Activated naive CD4-positive, alpha-beta T cell treated with anti-CD3 and anti-CD28 coated beads, Interleukin-2, amount 10 ng/mL, durations not matched to agents 7 days and 5 days (primary cell): ENCODE measurements at regions not wholly inside any gene's neighbourhood (a gene's known extent, or its start where the extent isn't known, plus 50 kb on each side); places are given as distances from the start of the nearest gene placed in this dataset.

Source experiments
- CTCF ChIA-PET: fragments of 350-600 bp; sonication (Branson Sonifier 250); formaldehyde crosslinking; loops from one replicate; lab custom pipeline; 2021; ENCODE audit warnings: antibody characterized with exemption; lab: Charles Lee
- DNase-seq: peaks from one replicate; pipeline ENCODE4 v3.0.0-alpha.2; 2020
- H3K27ac Mint-ChIP-seq: one replicate; pipeline ENCODE4 v1.8.0; 2021; ENCODE audit warnings: mild to moderate bottlenecking, moderate library complexity, mixed read lengths
- H3K27me3 Mint-ChIP-seq: one replicate; pipeline ENCODE4 v1.8.0; 2021; ENCODE audit warnings: mild to moderate bottlenecking, mixed read lengths
- H3K36me3 Mint-ChIP-seq: one replicate; pipeline ENCODE4 v1.8.0; 2021; ENCODE audit warnings: mixed read lengths
- H3K4me1 Mint-ChIP-seq: one replicate; pipeline ENCODE4 v1.8.0; 2021; ENCODE audit warnings: mixed read lengths
- H3K4me3 Mint-ChIP-seq: one replicate; pipeline ENCODE4 v1.8.0; 2021; ENCODE audit warnings: mild to moderate bottlenecking, moderate library complexity, mixed read lengths
- H3K9me3 Mint-ChIP-seq: one replicate; pipeline ENCODE4 v1.8.0; 2021; ENCODE audit warnings: mixed read lengths

- no peak for DNase-seq
- CTCF ChIA-PET = no interaction called here
- H3K4me1 Mint-ChIP-seq = no peaks in the 10 kb centered on the region
- no peak overlapping the region for H3K27ac Mint-ChIP-seq
- H3K9me3 Mint-ChIP-seq = peaks cover 17% of the 10 kb centered on the region
- no peak overlapping the region for H3K4me3 Mint-ChIP-seq
- no peaks in the 10 kb centered on the region for H3K36me3 Mint-ChIP-seq
- no peaks in the 10 kb centered on the region for H3K27me3 Mint-ChIP-seq
Measured at GRCh38 chr17:54046570-54046969, 223.8 kb downstream of the KIF2B start.

- Mint-ChIP-seq H3K4me3 (no peak overlapping the region), H3K27me3 (no peaks in the 10 kb centered on the region), H3K9me3 (peaks cover 3% of the 10 kb centered on the region), H3K36me3 (no peaks in the 10 kb centered on the region), H3K4me1 (no peaks in the 10 kb centered on the region), H3K27ac (no peak overlapping the region)
- no peak for DNase-seq
- CTCF ChIA-PET = no interaction called here
Measured at GRCh38 chr17:54063639-54064038, 240.9 kb downstream of the KIF2B start.

GRCh38 chr17:54085020-54085419 is 262.3 kb downstream of the KIF2B start:
- no peaks in the 10 kb centered on the region for H3K27me3 Mint-ChIP-seq
- H3K4me1 Mint-ChIP-seq = no peaks in the 10 kb centered on the region
- no peak overlapping the region for H3K27ac Mint-ChIP-seq
- H3K4me3 Mint-ChIP-seq = no peak overlapping the region
- no peak for DNase-seq
- peaks cover 12% of the 10 kb centered on the region for H3K9me3 Mint-ChIP-seq
- CTCF ChIA-PET = no interaction called here
- no peaks in the 10 kb centered on the region for H3K36me3 Mint-ChIP-seq

- no peaks in the 10 kb centered on the region for H3K27me3 Mint-ChIP-seq
- no peak for DNase-seq
- H3K4me3 Mint-ChIP-seq = no peak overlapping the region
- H3K27ac Mint-ChIP-seq = no peak overlapping the region
- no peaks in the 10 kb centered on the region for H3K4me1 Mint-ChIP-seq
- no peaks in the 10 kb centered on the region for H3K36me3 Mint-ChIP-seq
- CTCF ChIA-PET = no interaction called here
- peaks cover 12% of the 10 kb centered on the region for H3K9me3 Mint-ChIP-seq
Measured at GRCh38 chr17:54085934-54086333, 263.2 kb downstream of the KIF2B start.

GRCh38 chr17:54096216-54096615 is 273.5 kb downstream of the KIF2B start:
- CTCF ChIA-PET = no interaction called here
- no peak overlapping the region for H3K27ac Mint-ChIP-seq
- no peak overlapping the region for H3K4me3 Mint-ChIP-seq
- H3K4me1 Mint-ChIP-seq = no peaks in the 10 kb centered on the region
- H3K27me3 Mint-ChIP-seq = no peaks in the 10 kb centered on the region
- no peak for DNase-seq
- peaks cover 5% of the 10 kb centered on the region for H3K9me3 Mint-ChIP-seq
- no peaks in the 10 kb centered on the region for H3K36me3 Mint-ChIP-seq

GRCh38 chr17:54099221-54099620 is 276.5 kb downstream of the KIF2B start:
- Mint-ChIP-seq H3K9me3 (peaks cover 15% of the 10 kb centered on the region), H3K27ac (no peak overlapping the region), H3K4me3 (no peak overlapping the region), H3K27me3 (no peaks in the 10 kb centered on the region), H3K36me3 (no peaks in the 10 kb centered on the region), H3K4me1 (no peaks in the 10 kb centered on the region)
- DNase-seq = no peak
- CTCF ChIA-PET = no interaction called here

GRCh38 chr17:54102246-54102645 is 279.5 kb downstream of the KIF2B start:
- CTCF ChIA-PET = no interaction called here
- no peak overlapping the region for H3K4me3 Mint-ChIP-seq
- H3K4me1 Mint-ChIP-seq = no peaks in the 10 kb centered on the region
- H3K27ac Mint-ChIP-seq = no peak overlapping the region
- peaks cover 25% of the 10 kb centered on the region for H3K9me3 Mint-ChIP-seq
- no peaks in the 10 kb centered on the region for H3K36me3 Mint-ChIP-seq
- DNase-seq = no peak
- no peaks in the 10 kb centered on the region for H3K27me3 Mint-ChIP-seq

GRCh38 chr17:54111576-54111975 is 288.8 kb downstream of the KIF2B start:
- Mint-ChIP-seq H3K4me1 (no peaks in the 10 kb centered on the region), H3K27me3 (no peaks in the 10 kb centered on the region), H3K4me3 (no peak overlapping the region), H3K27ac (no peak overlapping the region), H3K36me3 (no peaks in the 10 kb centered on the region), H3K9me3 (peaks cover 10% of the 10 kb centered on the region)
- no peak for DNase-seq
- CTCF ChIA-PET = no interaction called here

- no peak overlapping the region for H3K4me3 Mint-ChIP-seq
- no peak for DNase-seq
- no peak overlapping the region for H3K27ac Mint-ChIP-seq
- no peaks in the 10 kb centered on the region for H3K4me1 Mint-ChIP-seq
- no peaks in the 10 kb centered on the region for H3K27me3 Mint-ChIP-seq
- no peaks in the 10 kb centered on the region for H3K36me3 Mint-ChIP-seq
- CTCF ChIA-PET = no interaction called here
- H3K9me3 Mint-ChIP-seq = peaks cover 9% of the 10 kb centered on the region
Measured at GRCh38 chr17:54117452-54117851, 294.7 kb downstream of the KIF2B start.

- peaks cover 29% of the 10 kb centered on the region for H3K9me3 Mint-ChIP-seq
- DNase-seq = no peak
- H3K4me1 Mint-ChIP-seq = no peaks in the 10 kb centered on the region
- no peak overlapping the region for H3K27ac Mint-ChIP-seq
- H3K36me3 Mint-ChIP-seq = no peaks in the 10 kb centered on the region
- CTCF ChIA-PET = no interaction called here
- H3K4me3 Mint-ChIP-seq = no peak overlapping the region
- H3K27me3 Mint-ChIP-seq = no peaks in the 10 kb centered on the region
Measured at GRCh38 chr17:54124456-54124855, 301.7 kb downstream of the KIF2B start.

GRCh38 chr17:54153423-54153822 is 330.7 kb downstream of the KIF2B start:
- CTCF ChIA-PET = no interaction called here
- DNase-seq = no peak
- Mint-ChIP-seq H3K36me3 (no peaks in the 10 kb centered on the region), H3K4me1 (no peaks in the 10 kb centered on the region), H3K4me3 (no peak overlapping the region), H3K27ac (no peak overlapping the region), H3K9me3 (no peaks in the 10 kb centered on the region), H3K27me3 (no peaks in the 10 kb centered on the region)

- Mint-ChIP-seq H3K36me3 (no peaks in the 10 kb centered on the region), H3K9me3 (peaks cover 4% of the 10 kb centered on the region), H3K4me1 (no peaks in the 10 kb centered on the region), H3K4me3 (no peak overlapping the region), H3K27ac (no peak overlapping the region), H3K27me3 (no peaks in the 10 kb centered on the region)
- no peak for DNase-seq
- CTCF ChIA-PET = no interaction called here
Measured at GRCh38 chr17:54157542-54157941, 334.8 kb downstream of the KIF2B start.

GRCh38 chr17:54172096-54172984 is 349.6 kb downstream of the KIF2B start:
- Mint-ChIP-seq H3K4me3 (no peak overlapping the region), H3K9me3 (no peaks in the 10 kb centered on the region), H3K4me1 (no peaks in the 10 kb centered on the region), H3K27ac (no peak overlapping the region), H3K36me3 (no peaks in the 10 kb centered on the region), H3K27me3 (no peaks in the 10 kb centered on the region)
- CTCF ChIA-PET = no interaction called here
- DNase-seq = no peak

GRCh38 chr17:54172985-54173316 is 350.2 kb downstream of the KIF2B start:
- H3K27me3 Mint-ChIP-seq = no peaks in the 10 kb centered on the region
- H3K36me3 Mint-ChIP-seq = no peaks in the 10 kb centered on the region
- DNase-seq = no peak
- no peak overlapping the region for H3K4me3 Mint-ChIP-seq
- no peak overlapping the region for H3K27ac Mint-ChIP-seq
- CTCF ChIA-PET = no interaction called here
- peaks cover 1% of the 10 kb centered on the region for H3K9me3 Mint-ChIP-seq
- no peaks in the 10 kb centered on the region for H3K4me1 Mint-ChIP-seq

- peaks cover 4% of the 10 kb centered on the region for H3K9me3 Mint-ChIP-seq
- no peaks in the 10 kb centered on the region for H3K4me1 Mint-ChIP-seq
- H3K36me3 Mint-ChIP-seq = no peaks in the 10 kb centered on the region
- no peaks in the 10 kb centered on the region for H3K27me3 Mint-ChIP-seq
- DNase-seq = no peak
- CTCF ChIA-PET = no interaction called here
- H3K27ac Mint-ChIP-seq = no peak overlapping the region
- no peak overlapping the region for H3K4me3 Mint-ChIP-seq
Measured at GRCh38 chr17:54177606-54178308, 355.0 kb downstream of the KIF2B start.
